ENCODE measurements at regions not wholly inside any gene's neighbourhood (a gene's known extent, or its start where the extent isn't known, plus 50 kb on each side); places are given as distances from the start of the nearest gene placed in this dataset.

DNA sequence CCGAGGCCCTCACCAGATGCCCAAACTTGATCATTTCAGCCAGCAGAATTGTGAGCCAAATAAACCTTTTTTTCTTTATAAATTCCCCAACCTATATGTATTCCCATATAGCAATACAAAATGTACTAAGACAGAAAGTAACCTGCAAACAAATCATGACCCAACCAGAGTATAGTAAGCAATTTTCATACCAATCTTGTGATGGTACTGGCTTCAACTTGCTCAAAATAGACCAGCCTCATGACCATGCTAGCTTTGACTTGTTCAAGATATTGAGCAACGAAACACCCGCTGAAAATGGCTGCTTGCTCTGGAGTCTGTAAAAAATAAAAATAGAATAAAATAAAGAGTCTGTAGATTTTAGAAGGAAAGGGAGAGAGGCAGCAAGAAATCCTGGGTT, 97.6 kb downstream of the C1D start:
- DNase-seq (ENCODE audit: low read depth in 2 of 2): no peak

DNA sequence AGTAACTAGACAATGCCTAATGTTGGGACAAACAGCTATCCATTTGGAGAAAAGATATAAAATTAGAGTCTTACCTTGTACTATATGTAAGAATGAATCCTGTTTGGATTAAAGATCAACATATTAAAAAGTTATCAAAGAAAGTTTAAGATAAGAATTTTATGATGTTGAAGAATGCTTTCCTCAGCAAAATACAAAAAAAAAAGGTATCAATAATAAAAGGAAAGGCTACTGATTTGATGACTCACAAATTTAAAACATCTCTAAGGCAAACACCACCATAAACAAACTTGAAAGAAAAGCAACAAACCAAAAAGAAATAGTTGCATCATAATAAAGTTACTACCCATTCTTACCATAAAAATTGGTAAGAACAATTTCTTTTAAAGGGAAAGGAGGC, 92.7 kb downstream of the C1D start:
- DNase-seq (ENCODE audit: low read depth in 2 of 2): no peak

DNA sequence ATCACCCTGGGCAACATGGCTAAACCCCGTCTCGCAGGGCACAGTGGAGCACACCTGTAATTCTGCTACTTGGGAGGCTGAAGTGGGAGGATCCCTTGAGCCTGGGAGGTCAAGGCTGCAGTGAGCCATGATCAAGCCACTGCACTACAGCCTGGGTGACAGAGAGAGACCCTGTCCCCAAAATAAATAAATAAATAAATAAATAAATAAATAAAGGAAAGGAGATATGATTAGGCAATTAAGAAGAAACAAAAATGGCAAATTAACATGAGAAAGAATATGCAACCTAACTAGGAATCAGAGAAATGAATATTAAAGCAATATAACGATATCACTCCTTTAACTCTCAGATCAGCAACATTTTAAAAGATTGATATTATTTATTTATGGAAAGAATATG, 92.3 kb downstream of the C1D start:
- DNase-seq (ENCODE audit: low read depth in 2 of 2): no peak

DNA sequence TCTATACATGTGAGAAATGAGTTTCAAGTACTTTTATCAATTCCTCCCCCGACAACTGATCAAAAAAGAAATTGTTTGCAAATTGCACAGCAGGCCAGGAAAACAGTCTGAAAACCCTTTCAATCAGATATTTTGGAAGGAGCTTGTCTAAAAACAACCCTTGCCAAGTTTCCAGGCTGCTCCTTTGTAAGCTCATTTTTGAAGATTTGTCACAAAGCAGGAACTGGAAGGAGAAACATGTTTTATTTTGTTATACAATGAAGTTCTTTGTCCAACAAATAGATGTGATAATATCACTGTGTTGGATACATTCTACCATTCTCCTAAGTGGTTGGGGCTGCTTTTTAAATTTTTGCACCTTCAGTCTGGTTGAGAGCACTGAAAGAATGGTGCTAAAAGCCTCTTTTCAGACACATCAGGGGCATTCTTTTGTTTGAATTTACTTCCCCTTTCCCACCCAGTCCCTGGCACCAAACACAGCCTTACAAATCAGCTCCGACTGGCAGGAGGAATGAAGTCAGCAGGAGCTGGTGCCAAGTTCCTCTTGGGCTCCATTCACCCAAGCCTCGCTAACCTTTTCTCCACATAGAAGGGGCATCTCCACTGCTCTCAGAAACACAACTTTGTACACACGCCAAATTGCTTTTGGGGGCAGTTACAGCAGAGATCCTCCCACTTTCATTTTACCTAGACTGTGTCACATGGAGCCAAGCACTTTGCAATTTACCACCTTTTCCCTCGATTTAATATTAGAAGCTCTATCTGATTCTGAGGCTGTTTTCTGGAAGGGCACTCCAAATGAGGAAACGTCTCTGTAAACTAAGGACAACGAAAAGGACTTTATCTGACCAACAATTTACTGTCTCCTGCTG, 88.0 kb downstream of the C1D start:
- peak in 1 of 2 donors; percentile 57 for DNase-seq (ENCODE audit: low read depth in 2 of 2)

DNA sequence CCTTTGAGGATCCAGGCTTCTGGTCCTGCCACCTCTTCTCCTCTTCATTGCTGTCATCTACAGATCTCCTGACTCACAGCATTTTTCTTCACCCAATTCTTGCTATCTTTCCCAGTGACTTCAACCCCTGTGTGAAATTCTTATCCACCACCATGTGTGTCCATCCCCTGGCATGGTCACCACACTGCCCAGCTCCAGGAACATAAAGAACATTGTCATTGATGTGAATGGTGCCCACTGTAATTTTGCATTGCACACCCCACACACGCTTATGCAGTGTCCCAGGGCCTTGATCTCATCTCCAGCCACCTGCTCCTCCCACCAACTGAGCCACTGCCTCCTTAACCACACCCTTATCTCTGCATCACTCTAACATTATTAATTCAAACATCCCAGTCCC, 85.3 kb downstream of the C1D start:
- no peak for DNase-seq (ENCODE audit: low read depth in 2 of 2)

DNA sequence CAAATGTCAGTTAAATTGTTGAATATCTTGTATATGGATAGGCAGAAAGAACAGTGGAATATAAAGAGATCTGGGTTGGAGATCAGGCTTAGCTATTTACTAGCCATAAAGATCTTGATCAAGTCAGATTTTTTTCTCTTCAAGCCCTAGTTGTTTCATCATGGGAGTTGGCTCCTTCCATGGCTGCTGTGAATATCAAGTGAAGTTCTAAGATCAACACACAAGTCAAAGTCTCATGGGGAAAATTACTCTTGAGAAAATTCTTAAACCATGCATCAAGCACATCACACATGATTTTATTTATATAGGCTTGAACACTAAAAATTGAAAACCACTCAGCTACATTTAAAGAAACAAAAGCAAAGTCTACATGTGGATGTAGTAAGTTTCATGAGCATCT, 79.8 kb downstream of the C1D start:
- DNase-seq (ENCODE audit: low read depth in 2 of 2): no peak

DNA sequence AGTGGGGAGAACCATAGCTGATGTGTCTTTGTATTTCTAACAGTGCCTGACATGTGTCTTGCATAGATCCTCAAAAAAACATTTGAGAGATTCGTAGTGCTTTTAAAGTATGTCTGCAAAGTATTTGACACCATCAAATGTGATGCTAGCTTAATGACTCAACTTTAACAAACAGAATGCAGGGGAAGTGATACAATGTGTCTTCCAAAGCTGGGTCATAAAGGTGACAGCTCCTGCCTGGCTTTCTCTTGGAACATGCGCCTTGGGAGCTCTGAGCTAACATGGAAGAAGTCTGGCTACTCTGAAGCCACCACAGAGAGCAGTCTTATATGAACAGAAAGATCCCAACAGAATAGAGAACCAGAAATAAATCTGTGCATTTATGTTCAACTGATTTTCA, 78.2 kb downstream of the C1D start:
- DNase-seq (ENCODE audit: low read depth in 2 of 2): peak in 1 of 2 donors; percentile 63

DNA sequence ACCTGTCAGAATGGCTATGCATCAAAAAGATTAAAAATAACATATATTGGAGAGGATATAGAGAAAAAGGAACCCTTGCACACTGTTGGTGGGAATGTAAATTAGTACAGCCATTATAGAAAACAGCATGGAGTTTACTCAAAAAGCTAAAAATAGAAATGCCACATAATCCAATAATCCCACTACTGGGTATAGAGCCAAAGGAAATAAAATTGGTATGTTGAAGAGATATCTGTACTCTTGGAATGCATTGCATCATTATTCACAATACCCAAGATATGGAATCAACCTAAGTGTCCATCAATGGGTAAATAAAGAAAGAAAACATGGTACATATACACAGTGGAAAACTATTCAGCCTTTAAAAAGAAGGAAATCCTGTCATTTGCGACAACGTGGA, 77.2 kb downstream of the C1D start:
- no peak for DNase-seq (ENCODE audit: low read depth in 2 of 2)

DNA sequence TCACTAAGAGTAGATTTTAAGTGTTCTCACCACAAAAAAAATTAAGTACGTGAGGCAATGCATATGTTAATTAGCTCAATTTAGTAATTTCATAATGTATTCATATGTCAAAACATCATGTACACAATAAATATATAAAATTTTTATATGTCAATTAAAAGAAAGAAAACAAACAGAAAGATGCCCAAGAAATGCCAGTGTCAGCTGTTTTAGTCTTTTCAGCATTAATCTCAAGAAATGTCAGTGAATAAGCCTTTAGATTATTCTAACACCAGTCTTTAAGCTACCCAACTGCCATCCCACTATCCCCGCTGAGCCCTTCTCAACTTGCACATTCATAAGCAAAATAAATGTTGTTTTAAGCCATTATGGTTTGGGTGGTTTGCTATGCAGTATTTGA, 76.5 kb downstream of the C1D start:
- no peak for DNase-seq (ENCODE audit: low read depth in 2 of 2)
